Stomach (tissue), 4 donors: ENCODE measurements at regions not wholly inside any gene's neighbourhood (a gene's known extent, or its start where the extent isn't known, plus 50 kb on each side); places are given as distances from the start of the nearest gene placed in this dataset.

Experiments used
- EP300 ChIP-seq: sonication (generic); formaldehyde crosslinking; IDR thresholded peaks from one replicate; pipeline ENCODE4 v1.6.1; 2017; ENCODE audit warnings: antibody characterized with exemption
- POLR2A ChIP-seq, 4 donors: fragments of 450-650 bp; IDR thresholded peaks; one replicate each; pipeline ENCODE4 v1.6.1; 2016; ENCODE audit warnings: antibody characterized with exemption in 4 of 4, control low read depth in 2 of 4, mild to moderate bottlenecking in 1 of 4, moderate library complexity in 1 of 4
- POLR2AphosphoS5 ChIP-seq, 3 donors: sonication (generic); formaldehyde crosslinking; IDR thresholded peaks; one replicate each; pipeline ENCODE4 v1.6.1; 2016; ENCODE audit warnings: antibody characterized with exemption in 3 of 3
- TF ChIP-seq, protein P1 (sequence below), 7 experiments: fragments of 450-650 bp in 4 of 7; fragments of 200-600 bp in 3 of 7; sonication (generic) in 3 of 7; IDR thresholded peaks; one replicate each; pipeline ENCODE4 v1.5.1; 2016 to 2019; ENCODE audit warnings: antibody characterized with exemption in 7 of 7, control low read depth in 2 of 7, mild to moderate bottlenecking in 1 of 7

DNA sequence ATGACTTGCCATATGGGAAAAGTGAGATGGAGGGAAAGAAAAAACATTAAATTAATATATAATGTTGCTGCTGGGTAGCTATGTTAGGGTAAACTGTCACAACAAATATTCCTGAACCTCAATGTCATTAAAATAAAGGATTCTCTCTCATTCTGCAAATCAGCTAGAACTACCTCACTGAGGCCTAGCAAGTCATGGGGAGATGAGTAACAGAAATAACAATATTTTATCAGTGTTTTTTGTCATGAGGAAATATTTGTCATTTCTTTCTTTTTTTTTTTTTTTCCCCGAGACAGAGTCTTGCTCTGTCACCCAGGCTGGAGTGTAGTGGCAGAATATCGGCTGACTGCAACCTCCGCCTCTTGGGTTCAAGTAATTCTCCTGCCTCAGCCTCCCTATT is 1282.3 kb upstream of the NRXN1 start:
- TF ChIP-seq, protein P1, sequence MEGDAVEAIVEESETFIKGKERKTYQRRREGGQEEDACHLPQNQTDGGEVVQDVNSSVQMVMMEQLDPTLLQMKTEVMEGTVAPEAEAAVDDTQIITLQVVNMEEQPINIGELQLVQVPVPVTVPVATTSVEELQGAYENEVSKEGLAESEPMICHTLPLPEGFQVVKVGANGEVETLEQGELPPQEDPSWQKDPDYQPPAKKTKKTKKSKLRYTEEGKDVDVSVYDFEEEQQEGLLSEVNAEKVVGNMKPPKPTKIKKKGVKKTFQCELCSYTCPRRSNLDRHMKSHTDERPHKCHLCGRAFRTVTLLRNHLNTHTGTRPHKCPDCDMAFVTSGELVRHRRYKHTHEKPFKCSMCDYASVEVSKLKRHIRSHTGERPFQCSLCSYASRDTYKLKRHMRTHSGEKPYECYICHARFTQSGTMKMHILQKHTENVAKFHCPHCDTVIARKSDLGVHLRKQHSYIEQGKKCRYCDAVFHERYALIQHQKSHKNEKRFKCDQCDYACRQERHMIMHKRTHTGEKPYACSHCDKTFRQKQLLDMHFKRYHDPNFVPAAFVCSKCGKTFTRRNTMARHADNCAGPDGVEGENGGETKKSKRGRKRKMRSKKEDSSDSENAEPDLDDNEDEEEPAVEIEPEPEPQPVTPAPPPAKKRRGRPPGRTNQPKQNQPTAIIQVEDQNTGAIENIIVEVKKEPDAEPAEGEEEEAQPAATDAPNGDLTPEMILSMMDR (IDR thresholded peaks at IDR 0.05): no peak
- no peak for TF ChIP-seq POLR2AphosphoS5 (IDR thresholded peaks at IDR 0.05)
- no peak for TF ChIP-seq POLR2A (IDR thresholded peaks at IDR 0.05)
- no peak for TF ChIP-seq EP300
